Erythroblast (primary cell): ENCODE measurements at regions not wholly inside any gene's neighbourhood (a gene's known extent, or its start where the extent isn't known, plus 50 kb on each side); places are given as distances from the start of the nearest gene placed in this dataset.

Source experiments
- GATA1 ChIP-seq: IDR thresholded peaks from 2 replicates; pipeline ENCODE4 v1.6.1; 2011; ENCODE audit warnings: low read depth, mild to moderate bottlenecking, control low read depth, low read length, moderate library complexity
- POLR2A ChIP-seq: IDR thresholded peaks from 2 replicates; pipeline ENCODE4 v1.6.1; 2011; ENCODE audit warnings: mild to moderate bottlenecking, low read length

GRCh38 chr11:128026596-128026995, 560.8 kb downstream of the ETS1 start:
- TF ChIP-seq POLR2A (no peak), GATA1 (no peak)
